Nucleus accumbens (tissue), 56 donors: ENCODE measurements at regions not wholly inside any gene's neighbourhood (a gene's known extent, or its start where the extent isn't known, plus 50 kb on each side); places are given as distances from the start of the nearest gene placed in this dataset.

Experiments used
- DNase-seq, 56 donors: peaks; one replicate each; lab custom pipeline; 2025; lab: John Stamatoyannopoulos, UW

DNA sequence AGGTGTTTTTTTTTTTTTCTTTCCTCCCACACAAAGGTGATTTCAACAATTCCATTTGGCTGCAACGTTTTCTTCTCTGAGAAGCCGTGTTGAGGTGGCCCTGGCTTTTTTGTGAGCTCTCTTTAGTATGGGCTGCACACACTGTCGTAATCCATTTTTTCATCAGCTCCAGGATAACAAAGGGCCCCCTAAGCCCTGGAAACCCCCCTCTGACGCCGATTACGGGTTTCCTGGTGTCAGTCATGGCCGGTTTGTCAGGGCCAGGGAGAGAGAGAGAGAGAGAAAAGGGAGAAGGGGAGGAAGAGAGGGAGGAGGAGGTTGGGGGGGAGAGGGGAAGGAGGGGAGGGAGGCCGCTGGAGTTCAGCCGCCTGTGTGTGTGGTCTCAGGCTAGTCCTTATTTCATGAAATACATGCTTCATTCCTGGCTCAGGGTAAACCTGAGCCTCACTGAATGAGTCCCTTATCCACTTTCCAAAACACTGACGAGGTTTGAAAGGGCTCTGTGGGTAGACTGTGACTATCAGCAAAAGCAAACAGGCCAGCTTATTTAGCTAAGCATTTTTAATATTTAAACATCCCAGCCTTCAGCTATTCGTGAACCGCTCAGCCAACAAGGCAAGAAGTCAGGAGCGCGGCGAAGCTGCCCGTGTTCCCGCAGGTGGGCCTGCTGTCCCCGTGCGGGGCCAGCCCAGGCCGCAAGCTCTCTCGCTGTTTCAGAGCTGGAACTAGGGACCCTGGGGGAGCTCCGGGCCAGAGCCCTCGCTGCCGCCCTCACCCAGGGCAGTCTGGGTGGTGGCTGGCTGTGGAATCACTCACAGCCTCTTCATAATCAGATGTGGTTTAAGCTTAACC, 172.8 kb downstream of the ERCC6L2 start:
- peak in 40 of 56 donors; percentile 14 to 66 (median 38) for DNase-seq

DNA sequence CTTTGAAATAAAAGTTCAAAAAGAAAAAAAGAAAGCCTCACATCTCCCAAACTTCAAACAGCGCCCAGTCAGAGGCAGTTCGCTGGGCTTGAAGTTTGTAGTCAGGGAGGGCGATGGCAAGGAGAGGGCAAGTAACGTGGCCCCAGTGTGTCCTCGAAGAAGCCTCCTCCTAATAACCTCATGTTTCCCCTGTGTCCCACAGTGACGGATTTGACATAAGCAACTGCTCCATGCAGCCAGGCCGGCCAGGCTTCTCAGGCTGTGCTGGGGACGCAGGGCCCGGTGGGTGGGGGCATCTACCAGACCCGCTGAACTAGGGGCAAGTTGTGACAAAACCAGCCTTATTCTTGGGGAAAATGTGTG, 172.2 kb downstream of the ERCC6L2 start:
- peak in 2 of 56 donors; percentile 26 to 51 for DNase-seq

DNA sequence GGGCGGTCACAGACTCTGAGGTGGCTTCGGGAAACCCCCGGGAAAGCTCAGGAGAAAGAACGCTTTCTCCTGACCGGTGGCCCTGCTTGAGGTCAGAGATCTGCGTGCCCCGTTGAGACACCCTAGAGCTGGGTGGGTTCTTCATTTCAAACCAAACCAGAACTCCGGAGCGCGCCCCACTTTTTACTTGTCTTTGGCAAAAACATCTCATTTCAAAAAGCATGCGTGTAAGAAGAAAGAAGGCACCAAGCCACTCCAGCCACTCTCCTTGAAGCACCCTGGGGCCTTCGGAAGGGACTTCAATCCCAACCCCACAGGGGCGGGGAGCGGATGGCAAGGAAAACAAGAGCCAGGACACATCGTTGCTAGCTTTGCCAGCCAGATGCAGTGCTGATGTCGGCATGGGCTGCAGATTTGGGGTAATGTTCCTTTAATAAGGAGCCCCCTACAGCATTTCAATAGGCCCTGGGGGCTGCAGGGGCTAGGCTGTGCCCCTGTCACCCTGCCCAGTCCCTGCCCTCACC, 171.7 kb downstream of the ERCC6L2 start:
- DNase-seq, result no peak

DNA sequence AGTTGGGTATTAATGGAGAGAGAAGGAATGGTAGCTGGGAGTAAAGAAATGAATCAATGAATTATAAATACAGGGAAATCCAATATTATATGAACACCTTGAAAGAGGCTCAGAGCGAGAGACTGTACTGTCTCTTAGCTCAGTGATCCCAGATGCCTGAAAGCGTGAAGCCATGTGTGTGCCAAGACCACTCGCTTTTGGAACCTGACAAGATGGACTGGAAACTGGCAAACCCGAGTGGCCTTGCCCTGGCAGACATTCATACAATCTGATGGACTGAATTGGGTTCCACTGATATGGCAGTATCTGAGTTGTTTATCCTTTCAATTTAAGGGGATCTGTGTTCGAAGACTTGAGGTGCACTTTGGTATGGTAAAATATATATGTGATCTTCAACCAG, 170.3 kb downstream of the ERCC6L2 start:
- DNase-seq, result no peak

DNA sequence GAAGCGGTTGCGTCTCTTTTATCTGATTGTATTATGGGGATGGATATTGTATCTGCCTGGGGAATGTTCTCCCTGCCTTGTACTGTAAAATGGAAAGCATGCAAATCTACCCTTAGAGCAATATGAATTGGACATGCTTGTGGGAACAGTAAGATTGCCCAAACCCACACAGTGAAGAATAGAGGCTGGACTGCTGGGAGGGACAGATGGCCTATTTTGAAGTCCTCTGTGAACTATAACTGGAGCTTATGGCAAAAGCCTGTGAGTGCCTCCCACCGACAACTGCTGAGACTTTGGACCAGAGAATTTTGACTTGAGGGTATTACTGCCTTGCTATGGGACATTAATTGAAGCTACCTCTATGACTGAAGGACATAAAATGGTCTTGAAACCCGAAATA, 168.9 kb downstream of the ERCC6L2 start:
- no peak for DNase-seq

DNA sequence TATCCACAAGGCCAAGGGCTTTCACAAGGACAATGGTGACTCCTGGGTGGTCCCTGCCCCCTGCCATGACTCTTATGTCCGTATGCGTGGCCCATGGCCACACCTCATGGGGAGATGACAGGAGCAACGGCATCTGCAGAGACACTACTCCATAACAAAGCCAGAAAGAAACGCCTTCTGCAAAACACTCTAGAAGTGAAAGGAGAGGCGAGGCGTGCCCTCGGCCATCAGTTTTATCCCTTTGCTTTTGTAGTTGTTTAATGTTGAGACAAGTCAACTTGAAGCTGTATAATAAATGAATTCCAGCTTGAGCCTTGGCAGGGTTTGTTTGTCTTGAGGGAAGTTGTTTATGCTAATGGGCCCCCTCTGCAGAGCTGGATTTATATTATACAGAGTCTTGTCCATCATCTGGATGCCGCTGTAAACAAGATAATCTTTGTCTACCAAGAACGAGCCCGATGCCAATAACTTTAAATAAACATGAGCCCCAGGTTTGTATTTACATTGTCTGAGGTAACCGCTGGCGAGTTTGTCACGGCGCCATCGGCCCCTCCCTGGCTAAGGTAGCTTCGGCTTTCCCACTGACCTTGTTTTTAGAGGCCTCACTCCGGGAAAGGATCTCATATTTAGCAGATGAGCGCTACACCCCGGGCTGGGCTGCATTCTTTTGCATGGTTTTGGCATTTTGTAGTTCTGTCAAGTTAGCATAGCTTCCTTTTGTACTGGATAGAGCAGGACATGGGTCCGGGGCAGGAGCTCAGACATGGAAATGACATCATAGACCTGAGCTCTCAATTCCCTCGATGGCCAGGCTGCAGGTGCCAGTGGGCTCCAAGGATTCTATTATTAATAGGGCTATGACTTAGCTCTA, 165.3 kb downstream of the ERCC6L2 start:
- DNase-seq, result no peak

DNA sequence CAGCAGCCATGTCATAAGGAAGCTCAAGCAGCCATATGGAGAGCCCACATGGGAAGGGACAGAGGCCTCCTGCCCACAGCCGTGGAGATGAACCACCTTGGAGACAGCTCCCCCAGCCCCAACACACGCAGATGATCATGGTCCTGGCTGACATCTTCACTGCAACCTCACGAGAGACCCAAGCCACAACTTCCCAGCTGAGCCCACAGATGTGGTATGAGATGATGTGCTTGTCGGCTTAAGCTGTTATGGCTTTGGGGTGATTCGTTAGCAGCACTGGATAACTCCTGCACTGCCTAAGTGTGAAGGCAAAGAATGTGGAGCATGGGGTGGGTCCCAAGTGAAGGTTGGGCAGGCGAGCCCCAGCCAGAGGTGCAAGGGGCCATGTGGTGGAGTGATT, 163.4 kb downstream of the ERCC6L2 start:
- DNase-seq, result no peak

DNA sequence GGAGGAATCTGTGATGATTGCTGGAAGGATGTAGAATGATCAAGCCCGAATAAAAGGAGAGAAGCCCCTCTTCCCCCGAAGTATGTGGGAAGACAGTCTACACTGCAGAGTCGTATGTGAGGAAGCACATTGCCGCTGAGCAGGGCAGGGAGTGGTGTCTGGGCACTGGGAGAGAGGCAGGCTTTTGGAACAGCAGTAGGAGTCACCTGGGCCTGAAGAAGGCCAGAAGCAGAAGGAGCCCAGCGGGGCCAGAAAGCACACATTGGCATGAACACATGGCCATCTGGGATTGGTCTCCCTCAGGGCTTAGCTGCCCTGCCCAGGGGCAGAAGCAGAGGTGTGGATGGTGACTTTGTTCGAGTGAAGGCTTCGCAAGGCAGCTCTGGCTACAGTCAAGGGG, 162.8 kb downstream of the ERCC6L2 start:
- DNase-seq, result no peak

DNA sequence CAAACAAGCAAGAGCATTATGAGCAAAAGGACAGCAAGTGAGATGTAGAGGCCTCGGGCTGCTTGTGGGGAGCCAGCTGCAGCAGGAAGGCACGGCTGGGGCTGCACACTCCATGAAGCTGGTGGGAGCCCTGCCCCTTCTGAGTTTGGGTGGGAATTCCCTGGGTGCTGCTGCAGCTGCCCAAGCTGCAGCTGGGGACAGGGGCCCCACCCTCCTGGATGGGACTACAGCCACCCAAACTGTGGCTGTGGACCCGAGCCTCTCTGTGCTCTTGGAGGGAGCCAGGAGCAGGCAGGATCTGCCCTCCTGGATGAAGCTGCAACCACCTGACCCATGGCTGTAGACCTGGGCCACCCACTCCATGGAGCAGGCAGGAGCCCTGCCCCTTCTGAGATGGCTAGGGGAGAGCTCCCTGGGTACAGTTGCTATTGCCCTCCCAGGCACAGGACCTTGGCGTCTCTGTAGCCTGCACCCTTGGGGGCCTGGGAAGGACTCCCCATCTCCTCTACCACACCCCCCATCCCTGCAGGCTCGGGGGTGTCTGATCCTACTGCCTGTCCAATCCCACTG, 159.1 kb downstream of the ERCC6L2 start:
- no peak for DNase-seq

DNA sequence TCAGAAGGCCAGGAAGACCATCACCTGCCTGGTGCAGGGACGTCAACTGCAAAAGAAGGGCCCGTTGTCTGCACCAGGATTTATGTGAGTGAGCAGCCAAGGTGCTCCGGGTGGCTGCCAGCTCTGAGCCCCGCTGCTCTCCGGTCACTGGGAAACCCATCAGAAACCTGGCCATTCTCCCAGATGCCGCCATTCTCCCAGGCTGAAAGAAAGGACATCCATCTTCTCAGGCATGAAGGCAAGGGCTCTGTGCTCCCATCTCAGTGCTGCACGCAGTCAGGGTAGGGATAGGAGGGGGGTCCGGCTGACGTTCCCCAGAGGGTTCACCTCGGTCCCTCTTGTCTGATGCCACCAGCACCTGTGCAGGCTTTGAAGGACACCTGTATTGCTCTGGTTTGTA, 158.4 kb downstream of the ERCC6L2 start:
- peak in 10 of 56 donors; percentile 9 to 45 (median 28) for DNase-seq

DNA sequence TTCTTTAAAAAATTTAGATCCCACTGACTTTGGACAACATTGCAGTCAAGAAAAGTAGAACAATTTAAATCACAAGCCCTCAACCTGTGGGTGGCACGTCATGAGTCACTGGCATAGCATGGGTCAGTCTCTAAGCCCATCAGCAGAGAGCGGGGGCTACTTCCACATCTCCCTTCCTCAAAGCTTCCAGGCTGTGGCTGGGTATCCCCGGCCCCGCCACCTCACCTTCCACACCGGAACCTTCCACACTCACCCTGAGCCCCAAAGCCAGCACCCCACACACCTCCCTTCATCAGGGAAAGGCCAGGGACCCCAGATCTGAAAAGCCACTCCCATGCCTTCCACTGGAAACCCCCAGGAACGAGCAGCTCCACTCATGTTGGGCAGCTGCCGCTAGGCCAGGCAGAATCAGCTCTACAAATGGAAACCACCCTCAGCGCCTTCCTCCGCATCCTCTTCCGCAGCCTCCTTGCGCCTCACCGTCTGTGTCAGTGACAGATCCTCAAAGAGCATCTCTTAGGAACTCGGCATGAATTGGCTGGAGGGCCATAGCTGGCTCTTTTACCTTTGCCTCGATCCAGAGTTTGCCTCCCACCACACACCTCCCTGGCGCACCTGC, 156.5 kb downstream of the ERCC6L2 start:
- no peak for DNase-seq

DNA sequence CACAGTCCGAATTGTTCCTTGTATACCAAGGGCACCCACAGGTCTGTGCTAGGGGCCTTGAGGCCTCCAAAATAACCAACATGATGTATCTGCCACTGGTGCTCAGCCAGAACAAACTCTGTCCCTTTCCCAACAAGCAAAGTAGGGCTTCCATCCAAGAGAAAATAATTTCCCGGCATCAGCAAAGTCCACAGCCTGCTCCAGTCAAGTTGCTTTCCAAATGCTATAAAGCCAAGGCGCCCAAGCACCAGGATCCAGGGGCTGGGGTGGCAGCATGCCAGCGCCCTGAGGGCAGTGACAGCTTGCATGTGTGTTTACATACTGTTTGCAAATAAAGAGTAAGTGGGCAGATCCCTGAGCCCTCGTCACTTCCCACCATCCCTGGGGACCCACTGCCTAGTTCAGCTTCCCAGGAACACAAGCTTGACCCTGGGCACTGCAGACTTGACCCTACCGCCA, 155.9 kb downstream of the ERCC6L2 start:
- peak in 12 of 56 donors; percentile 12 to 39 (median 27) for DNase-seq

DNA sequence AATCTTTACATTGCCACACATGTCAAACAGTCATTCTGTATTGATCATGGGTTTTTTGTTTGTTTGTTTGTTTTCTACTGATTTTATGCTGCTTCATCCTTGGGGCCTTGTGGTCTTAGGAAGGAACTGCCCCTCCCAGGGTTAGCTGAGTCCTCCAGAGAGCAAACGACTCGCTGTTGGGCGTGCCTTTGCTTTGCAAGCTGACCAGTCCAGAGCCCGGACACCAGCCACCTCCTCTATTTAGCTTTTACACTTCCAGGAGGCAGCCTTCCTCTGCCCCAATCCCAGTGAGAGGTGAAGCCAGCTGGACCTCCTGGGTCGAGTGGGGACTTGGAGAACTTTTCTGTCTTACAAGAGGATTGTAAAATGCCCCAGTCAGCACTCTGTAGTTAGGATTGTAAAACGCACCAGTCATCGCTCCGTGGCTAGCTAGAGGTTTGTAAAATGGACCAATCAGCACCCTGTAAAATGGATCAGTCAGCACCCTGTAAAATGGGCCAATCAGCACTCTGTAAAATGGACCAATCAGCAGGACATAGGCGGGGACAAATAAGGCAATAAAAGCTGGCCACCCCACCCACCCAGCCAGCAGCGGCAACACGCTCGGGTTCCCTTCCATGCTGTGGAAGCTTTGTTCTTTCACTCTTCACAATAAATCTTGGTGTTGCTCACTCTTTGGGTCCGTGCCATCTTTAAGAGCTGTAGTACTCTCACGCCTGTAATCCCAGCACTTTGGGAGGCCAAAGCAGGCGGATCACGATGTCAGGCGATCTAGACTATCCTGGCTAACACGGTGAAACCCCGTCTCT, 154.4 kb downstream of the ERCC6L2 start:
- no peak for DNase-seq

DNA sequence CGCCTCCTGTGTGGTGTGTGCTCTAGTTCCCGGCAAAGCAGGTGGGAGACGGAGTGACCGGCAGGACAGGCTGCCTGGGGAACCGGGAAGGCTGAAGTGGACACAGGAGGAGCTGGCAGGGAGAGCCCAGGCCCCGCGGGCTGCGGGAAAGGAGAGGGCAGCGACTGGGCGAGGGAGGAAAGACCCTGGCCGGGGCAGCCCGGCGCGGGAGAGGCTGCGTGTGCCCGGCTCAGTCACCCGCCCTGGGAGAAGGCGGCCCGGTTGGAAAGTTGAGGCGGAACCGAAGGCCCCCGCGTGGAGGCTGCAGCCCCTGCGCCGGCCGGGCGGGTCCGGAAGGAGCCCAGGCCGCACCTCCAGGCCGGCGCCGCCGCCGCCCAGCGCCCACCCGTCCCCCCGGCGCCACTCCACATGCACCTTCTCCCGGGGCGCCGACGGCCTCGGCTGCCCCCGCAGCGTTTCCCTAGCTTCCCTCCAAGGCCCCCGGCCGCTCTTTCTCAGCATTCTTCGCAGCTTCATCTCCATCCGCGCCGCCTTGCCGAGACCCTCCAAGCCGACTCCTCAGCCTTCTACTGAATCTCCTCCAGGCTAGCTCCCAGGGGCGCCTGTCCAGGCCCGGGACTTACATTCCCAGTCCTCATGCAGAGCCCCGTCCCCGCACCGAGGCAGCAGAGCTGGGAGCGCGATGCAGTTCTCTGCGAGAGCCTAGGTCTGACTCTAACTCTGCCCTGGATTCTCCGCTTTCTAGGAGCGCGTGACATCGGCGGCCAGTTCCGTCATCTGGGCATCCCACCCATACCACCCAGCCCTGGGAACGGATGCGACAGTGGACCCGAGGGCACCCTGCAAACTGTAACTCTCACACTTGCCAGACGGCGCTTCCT, 152.0 kb downstream of the ERCC6L2 start:
- no peak for DNase-seq

DNA sequence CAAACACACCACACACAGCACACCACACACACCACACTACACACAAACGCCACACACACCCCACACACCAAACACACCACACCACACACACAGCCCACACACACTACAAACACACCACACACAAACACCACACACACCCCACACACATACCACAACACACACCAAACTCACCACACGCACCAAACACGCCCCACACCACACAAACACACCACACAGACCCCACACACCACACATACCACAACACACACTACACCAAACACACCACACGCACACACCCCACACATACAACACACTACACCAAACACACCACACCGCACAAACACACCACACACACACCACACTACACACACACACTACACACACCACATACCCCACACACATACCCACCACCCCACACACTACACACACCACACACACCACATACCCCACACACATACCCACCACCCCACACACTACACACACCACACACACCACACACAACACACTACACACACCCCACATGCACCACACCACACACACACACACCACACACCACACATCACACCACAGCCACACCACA, 151.2 kb downstream of the ERCC6L2 start:
- no peak for DNase-seq

DNA sequence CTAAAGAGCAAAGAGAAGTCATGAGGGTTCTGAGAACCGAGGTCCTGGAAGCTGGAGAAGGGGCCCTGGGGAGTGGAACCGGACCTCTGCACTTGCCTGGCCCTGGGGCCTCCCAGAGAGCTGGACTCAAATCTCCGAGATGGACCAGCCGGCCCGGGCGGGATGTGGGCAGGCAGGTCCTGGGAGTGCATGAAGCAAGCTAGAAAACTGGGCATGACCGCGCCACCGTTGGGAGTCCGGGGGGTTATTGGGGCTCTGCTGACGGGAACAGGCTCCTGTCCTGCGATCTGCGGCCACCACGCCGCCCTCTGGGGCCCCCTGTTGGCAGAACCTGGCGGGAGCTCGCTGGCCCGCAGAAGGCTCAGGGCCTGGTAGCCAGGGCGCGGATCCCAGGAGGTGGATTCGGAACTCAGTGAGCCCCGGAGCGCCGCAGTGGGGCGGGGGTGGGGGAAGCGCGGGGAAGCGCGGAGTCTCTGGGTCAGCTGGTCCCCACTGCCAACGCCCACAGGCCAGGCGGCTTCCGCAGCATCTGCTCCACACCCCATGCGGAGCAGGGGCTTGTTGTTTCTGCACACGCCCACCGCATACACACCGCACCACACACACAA, 150.6 kb downstream of the ERCC6L2 start:
- peak in 4 of 56 donors; percentile 3 to 43 (median 17) for DNase-seq

DNA sequence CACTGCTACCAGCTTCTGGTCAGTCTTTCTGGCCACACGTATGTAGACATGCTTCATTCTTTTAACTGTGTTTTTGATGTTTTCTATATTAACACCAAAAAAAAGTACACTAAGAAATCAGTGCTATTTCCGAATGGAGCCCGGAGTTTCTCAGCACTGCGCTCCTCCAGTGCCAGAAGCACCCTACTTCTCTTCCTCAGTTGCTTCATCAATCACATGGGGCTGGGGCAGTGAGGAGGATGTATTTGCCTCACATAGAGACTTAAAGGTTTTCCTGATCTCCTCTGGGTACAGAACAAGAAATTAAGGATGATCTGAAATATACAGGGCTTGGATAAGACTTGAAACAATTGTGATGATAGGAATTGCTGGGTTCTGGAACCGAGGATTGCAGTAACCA, 148.0 kb downstream of the ERCC6L2 start:
- no peak for DNase-seq
